Muscle layer of duodenum (tissue), 2 donors: ENCODE measurements at regions not wholly inside any gene's neighbourhood (a gene's known extent, or its start where the extent isn't known, plus 50 kb on each side); places are given as distances from the start of the nearest gene placed in this dataset.

ENCODE experiments used
- H3K27ac ChIP-seq: one replicate; pipeline ENCODE4 v1.7.0; 2013; ENCODE audit warnings: mild to moderate bottlenecking, low read length
- H3K27me3 ChIP-seq: one replicate; pipeline ENCODE4 v1.7.0; 2013; ENCODE audit warnings: low read depth, mild to moderate bottlenecking, control low read depth, low read length
- H3K36me3 ChIP-seq, 2 donors: one replicate each; pipeline ENCODE4 v1.7.0; 2013; ENCODE audit warnings: low read length in 2 of 2, control low read depth in 1 of 2, mild to moderate bottlenecking in 1 of 2; ENCODE audit not compliant: insufficient read depth in 2 of 2, control insufficient read depth in 1 of 2
- H3K4me1 ChIP-seq, 2 donors: one replicate each; pipeline ENCODE4 v1.7.0; 2013; ENCODE audit warnings: low read length in 2 of 2, mild to moderate bottlenecking in 2 of 2, control low read depth in 1 of 2, moderate library complexity in 1 of 2; ENCODE audit not compliant: insufficient read depth in 2 of 2, control insufficient read depth in 1 of 2
- H3K4me3 ChIP-seq, 2 donors: one replicate each; pipeline ENCODE4 v1.7.0; 2013; ENCODE audit warnings: low read length in 2 of 2, low read depth in 1 of 2, mild to moderate bottlenecking in 1 of 2
- H3K9me3 ChIP-seq, 2 donors: one replicate each; pipeline ENCODE4 v1.7.0; 2013; ENCODE audit warnings: low read length in 2 of 2, control low read depth in 1 of 2, mild to moderate bottlenecking in 1 of 2; ENCODE audit not compliant: control insufficient read depth in 1 of 2
- donor health status: healthy.

DNA sequence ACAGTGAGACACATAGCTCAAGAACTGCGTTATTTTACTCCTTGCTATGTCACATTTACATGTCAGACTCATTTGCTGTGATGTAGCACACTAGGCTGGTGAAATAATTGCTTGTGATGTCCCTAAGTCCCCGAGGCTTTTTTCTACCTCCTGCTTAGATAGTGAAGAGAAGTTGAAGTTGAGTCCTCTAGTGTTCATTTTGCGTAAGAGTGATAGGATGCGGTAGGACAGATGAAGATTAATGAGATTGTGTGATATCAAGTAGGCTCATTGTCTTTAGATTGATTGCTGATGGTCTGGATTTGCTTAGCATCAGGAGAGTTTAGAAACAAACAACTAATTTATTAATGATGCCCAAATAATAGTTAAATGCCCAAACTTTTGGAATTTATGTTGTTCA is 173.6 kb upstream of the NUDT6 start:
- no peaks in the 10 kb centered on the region for H3K4me1 ChIP-seq

DNA sequence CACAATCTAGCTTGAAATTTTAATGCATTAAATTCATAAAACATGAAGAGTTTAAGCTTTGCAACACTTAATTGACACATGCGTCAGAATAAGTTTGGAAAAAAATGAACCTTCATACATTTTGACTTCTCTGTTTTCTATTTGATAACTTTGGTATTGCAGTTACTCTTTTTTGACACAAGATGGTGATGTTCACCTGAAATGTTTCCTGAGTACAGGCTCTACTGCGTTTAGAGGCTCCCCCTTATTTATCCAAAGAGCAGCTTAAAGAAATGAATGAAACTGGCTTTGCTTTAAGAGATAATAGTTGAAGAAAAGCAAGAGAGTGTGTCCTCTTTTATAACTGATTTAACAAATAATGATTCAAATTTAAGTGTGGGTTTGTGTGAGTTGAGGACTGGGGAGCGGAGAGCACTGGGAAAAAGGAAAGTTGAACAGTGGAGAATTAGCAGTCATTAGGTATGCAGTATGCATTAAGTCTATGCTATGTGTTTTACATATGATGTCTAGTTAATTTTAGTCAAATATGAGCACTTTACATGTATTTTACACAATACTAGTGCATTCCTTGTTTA is 180.6 kb upstream of the NUDT6 start:
- Histone ChIP-seq H3K36me3 (peaks cover 0 to 6% of the 10 kb centered on the region in 2 donors), H3K4me1 (peaks cover 0 to 3% of the 10 kb centered on the region in 2 donors), H3K27ac (no peak overlapping the region), H3K4me3 (no peak overlapping the region), H3K27me3 (no peaks in the 10 kb centered on the region), H3K9me3 (no peaks in the 10 kb centered on the region)

More for the DNA sequence above, 173.6 kb upstream of the NUDT6 start:
- H3K9me3 ChIP-seq = peaks cover 0 to under 1% of the 10 kb centered on the region in 2 donors
- H3K27me3 ChIP-seq = no peaks in the 10 kb centered on the region
- no peak overlapping the region for H3K27ac ChIP-seq
- H3K36me3 ChIP-seq = peaks cover 0 to 2% of the 10 kb centered on the region in 2 donors
- H3K4me3 ChIP-seq = no peak overlapping the region

DNA sequence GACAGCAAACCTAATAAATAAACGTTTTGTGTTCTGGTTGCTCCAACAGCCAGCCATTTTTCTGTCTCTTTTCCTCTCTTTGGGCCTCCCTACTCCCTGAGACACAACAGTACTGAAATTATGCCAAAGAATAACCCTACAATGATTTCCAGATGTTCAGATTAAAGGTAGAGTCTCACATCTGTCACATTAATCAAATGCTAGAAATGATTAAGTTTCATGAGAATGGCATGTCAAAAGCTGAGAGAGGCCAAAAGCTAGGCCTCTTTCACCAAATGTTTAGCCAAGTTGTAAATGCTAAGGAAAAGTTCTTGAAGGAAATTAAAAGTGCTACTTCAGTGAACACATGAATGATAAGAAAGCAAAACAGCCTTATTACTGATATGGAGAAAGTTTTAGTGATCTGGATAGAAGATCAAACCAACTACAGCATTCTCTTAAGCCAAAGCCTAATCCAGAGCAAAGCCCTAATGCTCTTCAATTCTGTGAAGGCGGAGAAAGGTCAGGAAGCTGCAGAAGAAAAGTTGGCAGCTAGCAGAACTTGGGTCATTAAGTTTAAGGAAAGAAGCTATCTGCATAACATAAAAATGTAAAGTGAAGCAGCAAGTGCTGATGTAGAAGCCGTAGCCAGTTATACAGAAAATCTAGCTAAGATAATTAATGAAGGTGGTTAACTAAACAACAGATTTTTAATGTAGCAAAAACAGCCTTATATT is 182.1 kb upstream of the NUDT6 start:
- Histone ChIP-seq H3K4me3 (no peak overlapping the region), H3K4me1 (peaks cover 0 to 3% of the 10 kb centered on the region in 2 donors), H3K9me3 (no peaks in the 10 kb centered on the region), H3K36me3 (peaks cover 0 to 6% of the 10 kb centered on the region in 2 donors), H3K27me3 (no peaks in the 10 kb centered on the region), H3K27ac (no peak overlapping the region)

DNA sequence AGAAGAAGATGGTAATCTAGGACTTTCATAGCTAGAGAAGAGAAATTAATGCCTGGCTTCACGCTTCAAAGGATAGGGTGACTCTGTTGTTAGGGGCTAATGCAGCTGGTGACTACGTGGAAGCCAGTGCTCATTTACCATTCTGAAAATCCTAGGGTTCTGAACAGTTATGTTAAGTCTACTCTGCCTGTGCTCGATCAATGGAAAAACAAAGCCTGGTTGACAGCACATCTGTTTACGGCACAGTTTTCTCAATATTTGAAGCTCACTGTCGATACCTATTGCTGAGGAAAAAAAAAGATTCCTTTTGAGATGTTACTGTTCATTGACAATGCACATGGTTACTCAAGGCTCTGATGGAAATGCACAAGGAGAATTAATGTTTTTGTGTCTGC is 182.6 kb upstream of the NUDT6 start:
- H3K4me1 ChIP-seq = peaks cover 0 to 3% of the 10 kb centered on the region in 2 donors
- no peak overlapping the region for H3K27ac ChIP-seq
- no peaks in the 10 kb centered on the region for H3K9me3 ChIP-seq
- H3K36me3 ChIP-seq = peaks cover 0 to 6% of the 10 kb centered on the region in 2 donors
- H3K27me3 ChIP-seq = no peaks in the 10 kb centered on the region
- no peak overlapping the region for H3K4me3 ChIP-seq

DNA sequence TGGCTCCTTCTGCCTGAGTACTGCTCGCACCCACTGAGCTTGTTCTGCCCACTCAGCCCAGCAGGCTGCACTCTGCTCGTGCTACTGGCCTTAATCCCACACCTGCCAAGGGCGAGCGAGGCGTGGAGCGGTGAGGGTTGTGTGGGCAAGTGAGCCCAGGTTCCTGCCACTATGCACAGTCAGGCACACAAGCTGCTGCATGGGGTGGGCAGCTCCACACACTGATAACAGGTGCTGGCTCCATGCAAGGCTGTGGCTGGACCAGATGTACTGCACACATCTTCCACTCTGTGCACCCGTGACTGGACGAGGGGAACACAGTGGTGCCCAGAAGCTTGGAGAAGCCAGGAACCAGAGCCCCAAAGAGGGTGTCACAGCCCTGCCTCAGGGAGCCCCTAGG is 184.3 kb upstream of the NUDT6 start:
- Histone ChIP-seq H3K27me3 (no peaks in the 10 kb centered on the region), H3K4me1 (peaks cover 0 to 6% of the 10 kb centered on the region in 2 donors), H3K9me3 (no peaks in the 10 kb centered on the region), H3K36me3 (peaks cover 0 to 6% of the 10 kb centered on the region in 2 donors), H3K4me3 (no peak overlapping the region), H3K27ac (no peak overlapping the region)

DNA sequence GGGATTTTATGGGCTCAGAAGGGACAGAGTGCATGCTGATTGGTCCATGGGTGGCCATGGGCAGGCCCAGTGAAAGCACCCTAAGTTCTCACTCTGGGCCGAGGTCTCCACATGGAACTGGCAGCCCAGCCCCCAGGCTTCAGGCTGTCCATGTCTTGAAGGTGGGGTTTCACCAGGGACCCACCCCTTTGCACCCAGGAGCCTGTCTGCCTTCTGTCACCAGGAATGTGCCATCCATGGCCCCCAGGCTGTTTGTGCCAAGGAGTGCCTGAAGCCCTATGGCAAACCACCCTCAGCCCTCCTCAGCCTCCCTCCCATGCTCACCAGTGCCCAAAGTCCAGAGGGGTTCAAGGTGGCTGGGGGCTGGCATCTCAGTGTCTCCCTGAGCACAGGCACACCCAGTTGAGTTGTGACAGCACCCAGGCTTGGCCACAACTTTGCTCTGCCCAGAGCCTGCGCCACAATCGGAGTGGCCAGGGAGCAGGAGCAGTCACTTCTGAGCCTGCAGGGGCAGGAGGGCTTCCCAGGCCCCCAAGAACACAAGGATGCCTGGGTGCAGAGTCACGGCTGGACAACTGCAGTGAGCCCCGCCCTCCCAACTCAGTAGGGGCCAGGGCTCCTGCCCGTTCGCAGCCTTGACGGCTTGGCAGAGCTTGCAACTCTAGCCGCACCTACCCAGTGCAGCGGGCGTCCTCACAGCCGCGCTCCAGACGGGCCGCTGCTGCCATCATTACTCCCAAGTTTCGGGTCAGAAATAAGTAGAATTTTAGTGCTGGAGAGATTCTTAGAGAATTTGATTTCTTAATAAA is 185.3 kb upstream of the NUDT6 start:
- Histone ChIP-seq H3K4me1 (peaks cover 0 to 6% of the 10 kb centered on the region in 2 donors), H3K27ac (no peak overlapping the region), H3K27me3 (no peaks in the 10 kb centered on the region), H3K9me3 (no peaks in the 10 kb centered on the region), H3K4me3 (no peak overlapping the region), H3K36me3 (peaks cover 0 to 6% of the 10 kb centered on the region in 2 donors)

DNA sequence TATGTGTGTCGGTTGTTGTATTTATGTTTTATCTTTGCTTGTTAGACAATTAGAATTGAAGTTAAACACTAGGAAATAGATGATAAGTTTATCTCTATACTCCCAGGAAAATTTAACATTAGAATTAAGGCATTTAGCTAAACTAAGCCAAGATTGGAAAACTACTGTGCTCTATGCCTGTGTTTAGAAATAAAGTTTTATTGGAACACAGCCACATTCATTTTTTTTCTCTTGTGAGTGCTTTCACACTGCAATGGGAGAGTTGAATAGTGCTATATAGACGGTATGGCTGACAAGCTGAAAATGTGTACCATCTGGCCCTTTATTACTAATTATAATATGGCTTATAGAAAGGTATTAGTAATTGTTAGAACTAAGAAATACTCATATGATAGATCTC is 186.7 kb upstream of the NUDT6 start:
- Histone ChIP-seq H3K9me3 (no peaks in the 10 kb centered on the region), H3K36me3 (peaks cover 0 to 6% of the 10 kb centered on the region in 2 donors), H3K4me3 (no peak overlapping the region), H3K4me1 (peaks cover 0 to 9% of the 10 kb centered on the region in 2 donors), H3K27me3 (no peaks in the 10 kb centered on the region), H3K27ac (no peak overlapping the region)

DNA sequence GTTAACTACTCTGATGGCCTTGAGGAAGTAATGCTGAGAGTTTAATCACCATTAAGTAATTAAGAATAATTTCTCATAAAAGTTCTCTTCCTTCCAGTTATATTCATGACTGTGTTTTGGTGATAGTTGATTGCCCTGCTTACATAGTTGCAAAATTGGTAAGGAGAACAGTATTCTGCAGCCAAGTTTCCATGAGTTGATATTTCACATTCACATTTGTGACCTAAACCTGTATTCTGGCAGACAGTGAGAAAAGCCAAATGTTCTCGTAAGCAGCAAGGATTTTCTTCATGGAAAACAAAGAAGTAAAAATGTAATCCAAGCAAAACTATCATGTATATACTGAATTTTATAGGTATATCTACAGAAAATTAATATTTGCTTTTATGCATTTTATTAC is 187.8 kb upstream of the NUDT6 start:
- Histone ChIP-seq H3K4me3 (no peak overlapping the region), H3K9me3 (no peaks in the 10 kb centered on the region), H3K27me3 (no peaks in the 10 kb centered on the region), H3K4me1 (peaks cover 0 to 9% of the 10 kb centered on the region in 2 donors), H3K27ac (peak overlapping the region; percentile 67), H3K36me3 (peaks cover 0 to 6% of the 10 kb centered on the region in 2 donors)

DNA sequence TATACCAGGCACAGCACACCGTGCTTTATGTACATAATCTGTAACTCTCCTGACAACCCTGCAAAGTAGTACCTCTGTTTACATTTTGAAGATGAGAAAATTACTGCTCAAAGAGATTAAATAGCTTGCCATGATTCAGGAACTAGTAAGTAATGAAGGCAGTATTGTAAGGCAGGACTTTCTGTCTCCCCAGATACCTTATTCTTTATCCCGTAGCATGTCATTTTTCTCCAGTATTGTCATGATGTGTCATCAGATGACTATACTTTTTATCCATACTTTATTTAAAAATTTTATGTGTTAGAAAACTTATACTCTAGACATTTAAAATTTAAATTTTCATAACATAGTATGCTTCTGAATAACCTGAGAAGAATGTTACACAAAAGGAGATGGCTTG is 188.3 kb upstream of the NUDT6 start:
- no peaks in the 10 kb centered on the region for H3K27me3 ChIP-seq
- H3K4me3 ChIP-seq = no peak overlapping the region
- no peak overlapping the region for H3K27ac ChIP-seq
- peaks cover 0 to 6% of the 10 kb centered on the region in 2 donors for H3K36me3 ChIP-seq
- no peaks in the 10 kb centered on the region for H3K9me3 ChIP-seq
- peaks cover 0 to 9% of the 10 kb centered on the region in 2 donors for H3K4me1 ChIP-seq

DNA sequence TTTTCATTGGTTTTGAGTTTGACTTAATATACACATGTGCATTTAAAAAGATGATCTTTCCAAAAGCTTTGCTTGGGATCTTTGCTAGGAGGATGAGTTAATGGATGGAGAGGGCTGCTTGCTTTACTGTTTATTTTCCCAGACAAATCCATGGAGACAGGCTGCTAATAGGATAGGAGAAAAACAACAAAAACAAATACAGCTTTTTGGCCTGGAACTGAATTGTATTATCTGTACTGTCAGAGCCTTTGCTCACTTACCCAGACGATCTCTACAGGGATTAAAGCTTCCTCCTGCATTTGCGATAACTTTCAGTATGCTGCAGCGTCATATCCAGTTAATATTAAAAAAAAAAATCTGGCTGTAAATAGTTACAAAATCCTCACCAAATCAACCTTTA is 190.8 kb upstream of the NUDT6 start:
- no peak overlapping the region for H3K27ac ChIP-seq
- no peak overlapping the region for H3K4me3 ChIP-seq
- H3K9me3 ChIP-seq = no peaks in the 10 kb centered on the region
- no peaks in the 10 kb centered on the region for H3K36me3 ChIP-seq
- H3K4me1 ChIP-seq = peaks cover 4 to 16% of the 10 kb centered on the region in 2 donors
- H3K27me3 ChIP-seq = no peaks in the 10 kb centered on the region
